HEK293 (cell line): ENCODE measurements at regions not wholly inside any gene's neighbourhood (a gene's known extent, or its start where the extent isn't known, plus 50 kb on each side); places are given as distances from the start of the nearest gene placed in this dataset.
"Not testable (repeated sequence)": the region's sequence is repeated elsewhere in the genome, so short reads cannot be mapped to it uniquely, and the experiment has no call there.

Source experiments
- CTCF ChIA-PET: fragments of 350-600 bp; formaldehyde crosslinking; extraction: SDS; loops from one replicate; lab custom pipeline; 2021; ENCODE audit warnings: antibody characterized with exemption; lab: Yijun Ruan, JAX
- POLR2A ChIA-PET: fragments of 300-600 bp; formaldehyde crosslinking; extraction: SDS; loops from one replicate; lab custom pipeline; 2020; ENCODE audit warnings: antibody characterized with exemption, inconsistent platforms; lab: Yijun Ruan, JAX
- H3K27ac ChIP-seq: fragments of 200-500 bp; sonication (Bioruptor generic); 2 replicates; pipeline ENCODE4 v1.5.1; 2014; ENCODE audit warnings: low read depth, low read length, control low read depth, inconsistent platforms; ENCODE audit errors: extremely low read depth
- H3K36me3 ChIP-seq, 2 experiments: fragments of 200-500 bp in 1 of 2; sonication (Bioruptor generic) in 1 of 2; 1 replicate in 1 of 2; 2 replicates in 1 of 2; pipeline ENCODE4 v1.5.1; 2014 to 2017; ENCODE audit warnings: inconsistent platforms in 2 of 2, low read length in 2 of 2; ENCODE audit not compliant: control insufficient read depth in 2 of 2, insufficient read depth in 1 of 2
- H3K4me1 ChIP-seq: fragments of 200-500 bp; sonication (Bioruptor generic); 2 replicates; pipeline ENCODE4 v1.5.1; 2014; ENCODE audit warnings: mild to moderate bottlenecking, low read length, inconsistent platforms; ENCODE audit not compliant: control insufficient read depth, insufficient read depth
- H3K4me3 ChIP-seq: 2 replicates; pipeline ENCODE4 v1.5.1; 2011; ENCODE audit warnings: low read depth, mild to moderate bottlenecking, control low read depth, low read length, moderate library complexity
- H3K9me3 ChIP-seq: fragments of 200-500 bp; sonication (Bioruptor generic); 2 replicates; pipeline ENCODE4 v1.5.1; 2014; ENCODE audit warnings: low read depth, low read length, inconsistent platforms; ENCODE audit not compliant: control insufficient read depth, insufficient read depth
- GLI2 ChIP-seq: fragments of 450-650 bp; formaldehyde crosslinking; IDR thresholded peaks from 2 replicates; pipeline ENCODE4; 2017; ENCODE audit warnings: missing biosample characterization, missing genetic modification characterization, low read depth, borderline replicate concordance
- HOXC10 ChIP-seq: sonication (generic); formaldehyde crosslinking; IDR thresholded peaks from 2 replicates; pipeline ENCODE4 v1.8.1; 2023; ENCODE audit warnings: mild to moderate bottlenecking, missing genetic modification reagents
- ZEB2 ChIP-seq: fragments of 450-650 bp; formaldehyde crosslinking; IDR thresholded peaks from 2 replicates; pipeline ENCODE4 v1.5.1; 2016; ENCODE audit warnings: missing biosample characterization, missing genetic modification characterization
- ZNF132 ChIP-seq: fragments of 450-650 bp; formaldehyde crosslinking; IDR thresholded peaks from 2 replicates; pipeline ENCODE4 v1.5.1; 2017; ENCODE audit warnings: missing biosample characterization, missing genetic modification characterization, borderline replicate concordance
- ZNF174 ChIP-seq: fragments of 450-650 bp; formaldehyde crosslinking; IDR thresholded peaks from 2 replicates; pipeline ENCODE4 v1.5.0; 2017; ENCODE audit warnings: missing biosample characterization, mild to moderate bottlenecking, missing genetic modification characterization
- ZNF18 ChIP-seq: fragments of 450-650 bp; formaldehyde crosslinking; IDR thresholded peaks from 2 replicates; pipeline ENCODE4 v1.5.1; 2016; ENCODE audit warnings: missing biosample characterization, missing genetic modification characterization
- ZNF2 ChIP-seq: fragments of 450-650 bp; formaldehyde crosslinking; IDR thresholded peaks from 2 replicates; pipeline ENCODE4 v1.5.1; 2016; ENCODE audit warnings: missing biosample characterization, missing genetic modification characterization
- ZNF211 ChIP-seq: fragments of 450-650 bp; formaldehyde crosslinking; IDR thresholded peaks from 2 replicates; pipeline ENCODE4 v1.5.1; 2016; ENCODE audit warnings: low read depth, missing biosample characterization, missing genetic modification characterization
- ZNF266 ChIP-seq: fragments of 450-650 bp; formaldehyde crosslinking; IDR thresholded peaks from 2 replicates; pipeline ENCODE4 v1.5.1; 2016; ENCODE audit warnings: missing biosample characterization, missing genetic modification characterization, low read depth
- ZNF37A ChIP-seq: fragments of 450-650 bp; IDR thresholded peaks from 2 replicates; pipeline ENCODE4 v1.5.1; 2018; ENCODE audit warnings: missing biosample characterization, missing genetic modification characterization
- ZNF433 ChIP-seq: fragments of 450-650 bp; formaldehyde crosslinking; IDR thresholded peaks from 2 replicates; pipeline ENCODE4 v1.5.1; 2016; ENCODE audit warnings: missing biosample characterization, missing genetic modification characterization, low read depth
- ZNF513 ChIP-seq: fragments of 450-650 bp; IDR thresholded peaks from 2 replicates; pipeline ENCODE4 v1.5.1; 2018; ENCODE audit warnings: missing biosample characterization, missing genetic modification characterization
- ZNF530 ChIP-seq: fragments of 450-650 bp; formaldehyde crosslinking; IDR thresholded peaks from 2 replicates; pipeline ENCODE4 v1.5.1; 2016; ENCODE audit warnings: low read depth, missing biosample characterization, missing genetic modification characterization
- ZNF548 ChIP-seq: fragments of 450-650 bp; formaldehyde crosslinking; IDR thresholded peaks from 2 replicates; pipeline ENCODE4 v1.5.1; 2016; ENCODE audit warnings: missing biosample characterization, missing genetic modification characterization
- ZNF600 ChIP-seq: fragments of 450-650 bp; formaldehyde crosslinking; IDR thresholded peaks from 2 replicates; pipeline ENCODE4 v1.5.1; 2016; ENCODE audit warnings: missing biosample characterization, missing genetic modification characterization
- ZNF610 ChIP-seq: fragments of 450-650 bp; formaldehyde crosslinking; IDR thresholded peaks from 2 replicates; pipeline ENCODE4 v1.5.1; 2016; ENCODE audit warnings: missing biosample characterization, missing genetic modification characterization, borderline replicate concordance
- ZNF621 ChIP-seq: fragments of 450-650 bp; formaldehyde crosslinking; IDR thresholded peaks from 2 replicates; pipeline ENCODE4 v1.5.1; 2017; ENCODE audit warnings: missing biosample characterization, missing genetic modification characterization
- ZNF629 ChIP-seq: fragments of 450-650 bp; formaldehyde crosslinking; IDR thresholded peaks from 2 replicates; pipeline ENCODE4 v1.5.1; 2017; ENCODE audit warnings: missing biosample characterization, missing genetic modification characterization
- ZNF664 ChIP-seq: fragments of 450-650 bp; formaldehyde crosslinking; IDR thresholded peaks from 2 replicates; pipeline ENCODE4 v1.5.1; 2016; ENCODE audit warnings: missing biosample characterization, missing genetic modification characterization
- ZNF701 ChIP-seq: fragments of 450-650 bp; formaldehyde crosslinking; IDR thresholded peaks from 2 replicates; pipeline ENCODE4 v1.5.1; 2016; ENCODE audit warnings: missing biosample characterization, missing genetic modification characterization
- ZNF747 ChIP-seq: fragments of 450-650 bp; formaldehyde crosslinking; IDR thresholded peaks from 2 replicates; pipeline ENCODE4 v1.5.1; 2016; ENCODE audit warnings: missing biosample characterization, missing genetic modification characterization
- ZNF837 ChIP-seq: fragments of 450-650 bp; formaldehyde crosslinking; IDR thresholded peaks from 2 replicates; pipeline ENCODE4 v1.5.1; 2016; ENCODE audit warnings: missing biosample characterization, missing genetic modification characterization
- ZSCAN30 ChIP-seq: fragments of 450-650 bp; IDR thresholded peaks from 2 replicates; pipeline ENCODE4 v1.5.1; 2018; ENCODE audit warnings: missing biosample characterization, mild to moderate bottlenecking, missing genetic modification characterization, moderate library complexity
- TF ChIP-seq, protein P1 (sequence below): fragments of 450-650 bp; formaldehyde crosslinking; IDR thresholded peaks from 2 replicates; pipeline ENCODE4 v1.5.1; 2016; ENCODE audit warnings: missing biosample characterization, missing genetic modification characterization, low read depth
- TF ChIP-seq, protein P2 (sequence below): fragments of 450-650 bp; formaldehyde crosslinking; IDR thresholded peaks from 2 replicates; pipeline ENCODE4; 2016; ENCODE audit warnings: missing biosample characterization, missing genetic modification characterization

GRCh38 chr6:9295644-9296043, 860.3 kb upstream of the SLC35B3 start:
- Histone ChIP-seq H3K4me1 (no peaks in the 10 kb centered on the region; the same call in 1 of the 2 replicates), H3K36me3 (no peaks in the 10 kb centered on the region), H3K9me3 (no peaks in the 10 kb centered on the region), H3K4me3 (no peak overlapping the region)
- POLR2A ChIA-PET: no interaction called here
- CTCF ChIA-PET: interaction anchor here (0.6 kb wide), 1 partner anchor 758 kb away, joined by 3 read pairs; no protein-coding TSS in a partner anchor
- TF ChIP-seq ZNF2 (no peak), ZNF629 (tag by site-specific recombination) (no peak), GLI2 (tag by site-specific recombination) (no peak), ZNF747 (tag by site-specific recombination) (no peak), ZNF211 (tag by site-specific recombination) (no peak), ZNF513 (tag by site-specific recombination) (no peak), ZNF266 (tag by site-specific recombination) (no peak), ZNF37A (tag by site-specific recombination) (no peak), ZSCAN30 (no peak), HOXC10 (no peak), ZNF600 (tag by site-specific recombination) (no peak), ZNF433 (tag by site-specific recombination) (no peak), ZNF132 (no peak), ZEB2 (tag by site-specific recombination) (no peak), ZNF18 (tag by site-specific recombination) (no peak), ZNF174 (tag by site-specific recombination) (no peak), ZNF837 (tag by site-specific recombination) (no peak), ZNF701 (no peak)
- TF ChIP-seq, protein P1, sequence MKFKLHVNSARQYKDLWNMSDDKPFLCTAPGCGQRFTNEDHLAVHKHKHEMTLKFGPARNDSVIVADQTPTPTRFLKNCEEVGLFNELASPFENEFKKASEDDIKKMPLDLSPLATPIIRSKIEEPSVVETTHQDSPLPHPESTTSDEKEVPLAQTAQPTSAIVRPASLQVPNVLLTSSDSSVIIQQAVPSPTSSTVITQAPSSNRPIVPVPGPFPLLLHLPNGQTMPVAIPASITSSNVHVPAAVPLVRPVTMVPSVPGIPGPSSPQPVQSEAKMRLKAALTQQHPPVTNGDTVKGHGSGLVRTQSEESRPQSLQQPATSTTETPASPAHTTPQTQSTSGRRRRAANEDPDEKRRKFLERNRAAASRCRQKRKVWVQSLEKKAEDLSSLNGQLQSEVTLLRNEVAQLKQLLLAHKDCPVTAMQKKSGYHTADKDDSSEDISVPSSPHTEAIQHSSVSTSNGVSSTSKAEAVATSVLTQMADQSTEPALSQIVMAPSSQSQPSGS (tag by site-specific recombination): no peak
- TF ChIP-seq, all 188 proteins: peak for 0
- H3K27ac ChIP-seq: no peak overlapping the region

GRCh38 chr6:9292975-9293374, 857.6 kb upstream of the SLC35B3 start:
- H3K4me3 ChIP-seq: no peak overlapping the region
- no peaks in the 10 kb centered on the region; the same call in 1 of the 2 replicates for H3K4me1 ChIP-seq
- no peaks in the 10 kb centered on the region for H3K36me3 ChIP-seq
- CTCF ChIA-PET: no interaction called here
- H3K9me3 ChIP-seq: no peaks in the 10 kb centered on the region
- POLR2A ChIA-PET: no interaction called here
- no peak for TF ChIP-seq ZNF548
- no peak for TF ChIP-seq ZNF621 (tag by site-specific recombination)
- TF ChIP-seq, protein P2, sequence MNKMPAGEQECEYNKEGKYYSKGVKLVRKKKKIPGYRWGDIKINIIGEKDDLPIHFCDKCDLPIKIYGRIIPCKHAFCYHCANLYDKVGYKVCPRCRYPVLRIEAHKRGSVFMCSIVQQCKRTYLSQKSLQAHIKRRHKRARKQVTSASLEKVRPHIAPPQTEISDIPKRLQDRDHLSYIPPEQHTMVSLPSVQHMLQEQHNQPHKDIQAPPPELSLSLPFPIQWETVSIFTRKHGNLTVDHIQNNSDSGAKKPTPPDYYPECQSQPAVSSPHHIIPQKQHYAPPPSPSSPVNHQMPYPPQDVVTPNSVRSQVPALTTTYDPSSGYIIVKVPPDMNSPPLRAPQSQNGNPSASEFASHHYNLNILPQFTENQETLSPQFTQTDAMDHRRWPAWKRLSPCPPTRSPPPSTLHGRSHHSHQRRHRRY (tag by site-specific recombination): no peak
- no peak for TF ChIP-seq ZNF530 (tag by site-specific recombination)
- no peak for TF ChIP-seq ZNF664 (tag by site-specific recombination)
- no peak for TF ChIP-seq ZNF610 (tag by site-specific recombination)
- no peak overlapping the region for H3K27ac ChIP-seq

GRCh38 chr6:9290342-9290741, 855.0 kb upstream of the SLC35B3 start:
- H3K4me3 ChIP-seq, H3K36me3 ChIP-seq, H3K4me1 ChIP-seq, H3K9me3 ChIP-seq, H3K27ac ChIP-seq, POLR2A ChIA-PET, CTCF ChIA-PET: not testable (repeated sequence)
